NB4 (cell line): ENCODE measurements at regions not wholly inside any gene's neighbourhood (a gene's known extent, or its start where the extent isn't known, plus 50 kb on each side); places are given as distances from the start of the nearest gene placed in this dataset.

Source experiments
- MAX ChIP-seq: IDR thresholded peaks from 2 replicates; pipeline ENCODE4 v1.6.1; 2011; ENCODE audit warnings: low read depth, low read length
- MYC ChIP-seq: IDR thresholded peaks from 2 replicates; pipeline ENCODE4 v1.6.1; 2011; ENCODE audit warnings: low read depth, low read length
- POLR2A ChIP-seq: IDR thresholded peaks from 2 replicates; pipeline ENCODE4 v1.6.1; 2011; ENCODE audit warnings: mild to moderate bottlenecking; ENCODE audit not compliant: insufficient read length; ENCODE audit errors: extremely low read depth
- TF ChIP-seq, protein P1 (sequence below): IDR thresholded peaks from one replicate; pipeline ENCODE4 v1.5.1; 2012; ENCODE audit warnings: low read depth, low read length

- TF ChIP-seq, protein P1, sequence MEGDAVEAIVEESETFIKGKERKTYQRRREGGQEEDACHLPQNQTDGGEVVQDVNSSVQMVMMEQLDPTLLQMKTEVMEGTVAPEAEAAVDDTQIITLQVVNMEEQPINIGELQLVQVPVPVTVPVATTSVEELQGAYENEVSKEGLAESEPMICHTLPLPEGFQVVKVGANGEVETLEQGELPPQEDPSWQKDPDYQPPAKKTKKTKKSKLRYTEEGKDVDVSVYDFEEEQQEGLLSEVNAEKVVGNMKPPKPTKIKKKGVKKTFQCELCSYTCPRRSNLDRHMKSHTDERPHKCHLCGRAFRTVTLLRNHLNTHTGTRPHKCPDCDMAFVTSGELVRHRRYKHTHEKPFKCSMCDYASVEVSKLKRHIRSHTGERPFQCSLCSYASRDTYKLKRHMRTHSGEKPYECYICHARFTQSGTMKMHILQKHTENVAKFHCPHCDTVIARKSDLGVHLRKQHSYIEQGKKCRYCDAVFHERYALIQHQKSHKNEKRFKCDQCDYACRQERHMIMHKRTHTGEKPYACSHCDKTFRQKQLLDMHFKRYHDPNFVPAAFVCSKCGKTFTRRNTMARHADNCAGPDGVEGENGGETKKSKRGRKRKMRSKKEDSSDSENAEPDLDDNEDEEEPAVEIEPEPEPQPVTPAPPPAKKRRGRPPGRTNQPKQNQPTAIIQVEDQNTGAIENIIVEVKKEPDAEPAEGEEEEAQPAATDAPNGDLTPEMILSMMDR: no peak
- TF ChIP-seq MYC (no peak), POLR2A (no peak), MAX (peak; percentile 37)
These were observed 70.0 kb upstream of the TSPAN5 start for GRCh38 chr4:98728433-98728832.
